ENCODE measurements at regions not wholly inside any gene's neighbourhood (a gene's known extent, or its start where the extent isn't known, plus 50 kb on each side); places are given as distances from the start of the nearest gene placed in this dataset.

DNA sequence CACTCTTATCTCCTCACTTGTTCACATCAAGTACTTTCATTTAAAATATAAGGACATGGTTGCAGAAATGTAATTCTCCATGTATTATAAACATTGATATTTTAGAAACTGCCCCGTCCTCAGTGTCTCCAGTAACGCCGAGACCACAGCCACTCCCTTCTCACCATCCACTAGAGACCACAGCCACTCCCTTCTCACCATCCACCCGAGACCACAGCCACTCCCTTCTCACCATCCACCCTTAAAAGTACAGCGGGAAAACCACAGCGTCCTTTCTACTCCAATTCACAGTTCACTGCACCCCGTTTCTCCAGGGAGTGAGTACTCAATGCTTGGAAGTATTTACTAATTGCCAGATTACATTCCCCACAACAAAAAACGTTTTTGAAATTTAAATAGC is 1452.2 kb upstream of the ACVR2A start:
- Histone ChIP-seq H3K27ac (no peak overlapping the region), H3K27me3 (no peaks in the 10 kb centered on the region), H3K9me3 (no peaks in the 10 kb centered on the region), H3K4me3 (no peak overlapping the region), H3K36me3 (no peaks in the 10 kb centered on the region), H3K4me1 (no peaks in the 10 kb centered on the region)
- 61 to 64% methylated on average over 4 to 8 of the region's 8 CpGs for WGBS, 2 donors (ENCODE audit: low coverage in 1 of 2)
- TF ChIP-seq EP300 (IDR thresholded peaks at IDR 0.05) (no peak), POLR2AphosphoS5 (IDR thresholded peaks at IDR 0.05) (no peak), POLR2A (IDR thresholded peaks at IDR 0.05) (no peak)
- TF ChIP-seq, protein P1, sequence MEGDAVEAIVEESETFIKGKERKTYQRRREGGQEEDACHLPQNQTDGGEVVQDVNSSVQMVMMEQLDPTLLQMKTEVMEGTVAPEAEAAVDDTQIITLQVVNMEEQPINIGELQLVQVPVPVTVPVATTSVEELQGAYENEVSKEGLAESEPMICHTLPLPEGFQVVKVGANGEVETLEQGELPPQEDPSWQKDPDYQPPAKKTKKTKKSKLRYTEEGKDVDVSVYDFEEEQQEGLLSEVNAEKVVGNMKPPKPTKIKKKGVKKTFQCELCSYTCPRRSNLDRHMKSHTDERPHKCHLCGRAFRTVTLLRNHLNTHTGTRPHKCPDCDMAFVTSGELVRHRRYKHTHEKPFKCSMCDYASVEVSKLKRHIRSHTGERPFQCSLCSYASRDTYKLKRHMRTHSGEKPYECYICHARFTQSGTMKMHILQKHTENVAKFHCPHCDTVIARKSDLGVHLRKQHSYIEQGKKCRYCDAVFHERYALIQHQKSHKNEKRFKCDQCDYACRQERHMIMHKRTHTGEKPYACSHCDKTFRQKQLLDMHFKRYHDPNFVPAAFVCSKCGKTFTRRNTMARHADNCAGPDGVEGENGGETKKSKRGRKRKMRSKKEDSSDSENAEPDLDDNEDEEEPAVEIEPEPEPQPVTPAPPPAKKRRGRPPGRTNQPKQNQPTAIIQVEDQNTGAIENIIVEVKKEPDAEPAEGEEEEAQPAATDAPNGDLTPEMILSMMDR (IDR thresholded peaks at IDR 0.05), result no peak
- ATAC-seq, result no peak

DNA sequence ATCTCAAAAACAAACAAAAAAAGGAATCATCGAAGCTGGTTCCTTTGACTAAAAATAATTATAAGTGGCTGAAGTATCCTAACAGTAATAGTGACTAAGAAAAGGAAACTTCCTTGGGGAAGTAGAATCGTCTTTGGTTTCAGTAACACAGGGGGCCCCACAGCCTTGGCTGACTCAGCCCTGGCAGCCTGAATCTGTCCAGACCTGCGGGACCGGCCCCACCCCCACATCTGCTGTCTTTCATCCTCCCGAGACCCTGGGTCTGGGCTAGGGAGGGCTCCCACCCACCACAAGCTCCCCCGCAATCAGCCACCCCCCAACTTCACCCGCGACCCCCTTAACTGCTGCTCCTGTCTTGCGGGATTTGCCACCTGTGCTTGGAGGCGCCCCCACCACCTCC is 1452.6 kb upstream of the ACVR2A start:
- no peaks in the 10 kb centered on the region for H3K4me1 ChIP-seq
- no peaks in the 10 kb centered on the region for H3K9me3 ChIP-seq
- H3K36me3 ChIP-seq, result no peaks in the 10 kb centered on the region
- no peaks in the 10 kb centered on the region for H3K27me3 ChIP-seq
- H3K27ac ChIP-seq, result no peak overlapping the region
- H3K4me3 ChIP-seq, result no peak overlapping the region
- 84 to 91% methylated on average over 4 of the region's 10 CpGs for WGBS, 2 donors (ENCODE audit: low coverage in 1 of 2)
- no peak for TF ChIP-seq POLR2AphosphoS5 (IDR thresholded peaks at IDR 0.05)
- TF ChIP-seq POLR2A (IDR thresholded peaks at IDR 0.05), result no peak
- TF ChIP-seq EP300 (IDR thresholded peaks at IDR 0.05), result no peak
- TF ChIP-seq, protein P1 (IDR thresholded peaks at IDR 0.05), result no peak
- no peak for ATAC-seq

DNA sequence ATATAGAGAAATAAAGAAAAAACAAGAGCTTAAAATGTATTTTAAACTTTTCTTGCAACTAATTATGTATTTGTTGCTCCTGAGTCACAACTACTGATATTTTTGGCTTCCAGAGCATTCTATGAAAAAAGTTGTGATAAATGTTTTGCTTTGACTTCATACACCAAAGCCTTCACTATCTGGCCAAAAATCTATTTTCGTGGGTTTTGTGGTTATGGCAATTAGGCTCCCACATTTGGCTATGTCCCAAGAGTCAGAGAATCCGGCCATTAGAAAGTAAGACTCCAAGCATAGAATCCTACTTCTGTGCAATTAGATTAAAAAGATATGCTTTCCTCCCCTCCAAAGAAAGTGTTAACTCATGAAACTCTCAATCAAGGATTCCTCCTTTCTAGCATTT is 1456.1 kb upstream of the ACVR2A start:
- Histone ChIP-seq H3K36me3 (no peaks in the 10 kb centered on the region), H3K27me3 (no peaks in the 10 kb centered on the region), H3K4me3 (no peak overlapping the region), H3K27ac (no peak overlapping the region), H3K4me1 (no peaks in the 10 kb centered on the region), H3K9me3 (no peaks in the 10 kb centered on the region)
- ATAC-seq, result no peak
- 37 to 73% methylated on average over 2 of the region's 2 CpGs for WGBS, 2 donors (ENCODE audit: low coverage in 1 of 2)
- TF ChIP-seq POLR2A (IDR thresholded peaks at IDR 0.05) (no peak), POLR2AphosphoS5 (IDR thresholded peaks at IDR 0.05) (no peak), EP300 (IDR thresholded peaks at IDR 0.05) (no peak)
- TF ChIP-seq, protein P1 (IDR thresholded peaks at IDR 0.05), result no peak

- Histone ChIP-seq H3K36me3 (no peaks in the 10 kb centered on the region), H3K4me3 (no peak overlapping the region), H3K4me1 (no peaks in the 10 kb centered on the region), H3K27ac (no peak overlapping the region), H3K9me3 (no peaks in the 10 kb centered on the region), H3K27me3 (no peaks in the 10 kb centered on the region)
- ATAC-seq, result no peak
- TF ChIP-seq POLR2A (IDR thresholded peaks at IDR 0.05) (no peak), EP300 (IDR thresholded peaks at IDR 0.05) (no peak), POLR2AphosphoS5 (IDR thresholded peaks at IDR 0.05) (no peak)
- TF ChIP-seq, protein P1 (IDR thresholded peaks at IDR 0.05), result no peak
- WGBS, 2 donors (ENCODE audit: low coverage in 1 of 2), result 52 to 79% methylated on average over 1 of the region's 1 CpG
Observed at GRCh38 chr2:146386096-146386495, 1458.7 kb upstream of the ACVR2A start.

DNA sequence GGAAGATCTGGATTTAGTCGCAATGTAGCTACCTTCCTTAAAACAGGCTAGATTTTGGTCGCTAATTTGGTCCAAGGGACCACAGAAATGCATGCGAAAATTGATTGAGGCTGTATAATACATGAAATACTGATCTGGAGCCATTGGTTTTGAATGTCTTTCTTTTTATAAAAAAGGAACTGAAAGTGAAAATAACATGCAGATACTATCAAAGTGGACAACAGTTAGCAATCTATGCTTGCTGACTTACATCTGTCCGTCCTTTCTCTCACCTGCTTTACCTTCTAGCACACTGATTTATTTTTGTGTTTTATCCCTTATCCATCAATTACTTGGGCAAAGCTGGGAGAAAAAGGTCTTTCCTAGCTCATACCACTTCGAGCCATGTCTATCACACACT is 1459.8 kb upstream of the ACVR2A start:
- H3K4me1 ChIP-seq, result no peaks in the 10 kb centered on the region
- no peak for ATAC-seq
- H3K27me3 ChIP-seq, result no peaks in the 10 kb centered on the region
- TF ChIP-seq EP300 (IDR thresholded peaks at IDR 0.05) (no peak), POLR2A (IDR thresholded peaks at IDR 0.05) (no peak), POLR2AphosphoS5 (IDR thresholded peaks at IDR 0.05) (no peak)
- TF ChIP-seq, protein P1 (IDR thresholded peaks at IDR 0.05), result no peak
- no peaks in the 10 kb centered on the region for H3K9me3 ChIP-seq
- 87 to 100% methylated on average over 5 of the region's 5 CpGs for WGBS, 2 donors (ENCODE audit: low coverage in 1 of 2)
- no peaks in the 10 kb centered on the region for H3K36me3 ChIP-seq
- H3K4me3 ChIP-seq, result no peak overlapping the region
- no peak overlapping the region for H3K27ac ChIP-seq
